CD14-positive monocyte (primary cell): ENCODE measurements at regions not wholly inside any gene's neighbourhood (a gene's known extent, or its start where the extent isn't known, plus 50 kb on each side); places are given as distances from the start of the nearest gene placed in this dataset.

ENCODE experiments used
- DNase-seq, 3 donors: peaks; one replicate each; pipeline ENCODE4 v3.0.0-alpha.2; 2011 to 2022
- H2AFZ ChIP-seq: 2 replicates; pipeline ENCODE4 v1.6.0; 2012; ENCODE audit warnings: mild to moderate bottlenecking, low read depth, low read length, inconsistent platforms; ENCODE audit not compliant: insufficient read depth, poor library complexity, severe bottlenecking
- H3K27ac ChIP-seq, 2 donors: 1 replicate in 1 of 2; 2 replicates in 1 of 2; pipeline ENCODE4 v1.5.1; 2012 to 2013; ENCODE audit warnings: low read length in 2 of 2, control low read depth in 1 of 2, inconsistent platforms in 1 of 2, low read depth in 1 of 2, mild to moderate bottlenecking in 1 of 2
- H3K27me3 ChIP-seq, 2 donors: one replicate each; pipeline versions ENCODE4 v1.6.0 to v1.6.1; 2011 to 2013; ENCODE audit warnings: low read length in 2 of 2; ENCODE audit not compliant: control insufficient read depth in 2 of 2, insufficient read depth in 2 of 2
- H3K36me3 ChIP-seq, 2 donors: replicated peaks in 1 of 2; 1 replicate in 1 of 2; 2 replicates in 1 of 2; pipeline versions ENCODE4 v1.5.1 to v1.6.1; 2012 to 2013; ENCODE audit warnings: low read length in 2 of 2, control low read depth in 1 of 2, inconsistent platforms in 1 of 2, mild to moderate bottlenecking in 1 of 2; ENCODE audit not compliant: insufficient read depth in 2 of 2, control insufficient read depth in 1 of 2
- H3K4me1 ChIP-seq, 2 donors: 1 replicate in 1 of 2; 2 replicates in 1 of 2; pipeline versions ENCODE4 v1.5.1 to v1.6.1; 2012 to 2013; ENCODE audit warnings: low read length in 2 of 2, control low read depth in 1 of 2, inconsistent platforms in 1 of 2, mild to moderate bottlenecking in 1 of 2, moderate library complexity in 1 of 2; ENCODE audit not compliant: insufficient read depth in 2 of 2, control insufficient read depth in 1 of 2
- H3K4me2 ChIP-seq: replicated peaks from 2 replicates; pipeline ENCODE3; 2012; ENCODE audit warnings: low read length, moderate library complexity, mild to moderate bottlenecking; ENCODE audit not compliant: poor library complexity, severe bottlenecking; ENCODE audit errors: extremely low read depth
- H3K4me3 ChIP-seq, 3 experiments: fragments of 200-600 bp in 1 of 3; sonication (generic) in 1 of 3; replicated peaks in 1 of 3; 1 replicate in 2 of 3; 2 replicates in 1 of 3; pipeline ENCODE4 v1.5.1; 2011 to 2013; ENCODE audit warnings: low read length in 3 of 3, mild to moderate bottlenecking in 3 of 3, control low read depth in 2 of 3, low read depth in 2 of 3, inconsistent platforms in 1 of 3, moderate library complexity in 1 of 3
- H3K79me2 ChIP-seq: 2 replicates; pipeline ENCODE4 v1.6.0; 2012; ENCODE audit warnings: mild to moderate bottlenecking, control low read depth, inconsistent platforms, low read length, moderate library complexity; ENCODE audit not compliant: insufficient read depth
- H3K9ac ChIP-seq: 2 replicates; pipeline ENCODE4 v1.6.0; 2017; ENCODE audit warnings: low read length, mild to moderate bottlenecking; ENCODE audit not compliant: insufficient read depth, poor library complexity, severe bottlenecking
- H3K9me3 ChIP-seq, 2 donors: replicated peaks in 1 of 2; 1 replicate in 1 of 2; 2 replicates in 1 of 2; pipeline versions ENCODE4 v1.5.1 to v1.6.1; 2012 to 2013; ENCODE audit warnings: low read length in 2 of 2, control low read depth in 1 of 2; ENCODE audit not compliant: control insufficient read depth in 1 of 2, insufficient read depth in 1 of 2
- H4K20me1 ChIP-seq: 2 replicates; pipeline ENCODE4 v1.6.0; 2012; ENCODE audit warnings: mild to moderate bottlenecking, low read length, control low read depth, moderate library complexity; ENCODE audit not compliant: insufficient read depth
- H3K27ac Mint-ChIP-seq, 7 donors: one replicate each; pipeline ENCODE4 v1.8.0; 2020; ENCODE audit warnings: mild to moderate bottlenecking in 7 of 7, mixed read lengths in 7 of 7, moderate library complexity in 6 of 7, inconsistent platforms in 2 of 7
- H3K27me3 Mint-ChIP-seq, 3 donors: one replicate each; pipeline ENCODE4 v1.8.0; 2021 to 2022; ENCODE audit warnings: low read depth in 3 of 3, mild to moderate bottlenecking in 3 of 3, mixed read lengths in 3 of 3, moderate library complexity in 3 of 3, inconsistent platforms in 1 of 3
- H3K36me3 Mint-ChIP-seq, 2 donors: one replicate each; pipeline ENCODE4 v1.8.0; 2020; ENCODE audit warnings: mixed read lengths in 2 of 2, inconsistent platforms in 1 of 2, mild to moderate bottlenecking in 1 of 2
- H3K4me1 Mint-ChIP-seq: one replicate; pipeline ENCODE4 v1.8.0; 2020; ENCODE audit warnings: mild to moderate bottlenecking, mixed read lengths
- H3K4me3 Mint-ChIP-seq, 2 donors: one replicate each; pipeline ENCODE4 v1.8.0; 2020; ENCODE audit warnings: mild to moderate bottlenecking in 2 of 2, mixed read lengths in 2 of 2, moderate library complexity in 1 of 2
- H3K9me3 Mint-ChIP-seq, 7 donors: one replicate each; pipeline ENCODE4 v1.8.0; 2020 to 2022; ENCODE audit warnings: mixed read lengths in 7 of 7, mild to moderate bottlenecking in 6 of 7, moderate library complexity in 6 of 7, inconsistent platforms in 2 of 7
- CTCF ChIP-seq: fragments of 200-600 bp; IDR thresholded peaks from one replicate; pipeline ENCODE4 v1.8.0; 2022; ENCODE audit warnings: antibody characterized with exemption, mild to moderate bottlenecking
- WGBS: methylation state at CpG from one replicate; pipeline ENCODE4 v1.1.5; 2013; ENCODE audit warnings: missing lambda C conversion rate; ENCODE audit not compliant: insufficient coverage; 5-methylcytosine and 5-hydroxymethylcytosine counted together
- intact Hi-C, 2 donors: fragments of 100-400 bp; cut with micrococcal nuclease; formaldehyde crosslinking; loops; one replicate each; pipeline versions ENCODE4 v1.15.0 to v1.15.1; 2023

DNA sequence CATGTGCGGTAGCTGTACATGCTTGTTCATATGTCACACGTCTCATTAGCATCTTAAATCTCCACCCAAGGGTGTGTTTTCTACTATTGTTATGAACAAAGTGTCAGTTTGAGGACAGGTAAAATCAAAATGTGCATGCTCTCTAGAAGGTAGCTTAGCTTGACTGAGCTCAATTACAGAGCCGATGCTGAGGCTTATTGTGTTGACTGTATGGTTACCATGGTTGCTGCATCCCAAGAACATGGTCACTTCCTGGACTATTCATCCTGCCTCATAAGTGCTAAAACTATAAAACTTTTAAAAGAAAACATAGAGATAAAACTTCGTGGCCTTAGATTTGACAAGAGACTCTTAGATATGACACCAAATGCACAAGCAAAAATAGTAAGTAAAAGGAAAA is 426.1 kb upstream of the CTNND2 start:
- DNase-seq = no peak
- intact Hi-C loops = no loop called here
- no peaks in the 10 kb centered on the region for H3K79me2 ChIP-seq
- TF ChIP-seq CTCF = no peak
- Mint-ChIP-seq H3K27me3 (no peaks in the 10 kb centered on the region), H3K36me3 (no peaks in the 10 kb centered on the region), H3K9me3 (peaks cover 4 to 12% (median 8%) of the 10 kb centered on the region in 7 donors), H3K4me1 (no peaks in the 10 kb centered on the region), H3K4me3 (no peak overlapping the region), H3K27ac (no peak overlapping the region)
- H3K4me2 ChIP-seq = no peak overlapping the region
- no peak overlapping the region for H3K27ac ChIP-seq
- H3K4me3 ChIP-seq = no peak overlapping the region
- H3K9ac ChIP-seq = no peak overlapping the region
- no peak overlapping the region for H2AFZ ChIP-seq
- H4K20me1 ChIP-seq = no peaks in the 10 kb centered on the region
- WGBS = no CpG with 5 or more reads among the region's 4 CpGs
- H3K27me3 ChIP-seq = no peaks in the 10 kb centered on the region
- no peaks in the 10 kb centered on the region for H3K4me1 ChIP-seq
- H3K36me3 ChIP-seq = no peaks in the 10 kb centered on the region
- peaks cover 6 to 7% of the 10 kb centered on the region in 2 donors for H3K9me3 ChIP-seq

- no peak for TF ChIP-seq CTCF
- Mint-ChIP-seq H3K4me3 (no peak overlapping the region), H3K4me1 (no peaks in the 10 kb centered on the region), H3K27ac (no peak overlapping the region), H3K27me3 (peaks cover 0 to 2% (median 1%) of the 10 kb centered on the region in 3 donors), H3K9me3 (peaks cover 3 to 8% (median 5%) of the 10 kb centered on the region in 7 donors), H3K36me3 (no peaks in the 10 kb centered on the region)
- H3K36me3 ChIP-seq = no peaks in the 10 kb centered on the region
- no peaks in the 10 kb centered on the region for H3K4me1 ChIP-seq
- H3K9me3 ChIP-seq = peaks cover 6 to 9% of the 10 kb centered on the region in 2 donors
- WGBS = 68% methylated on average over 3 of the region's 7 CpGs
- no peak overlapping the region for H3K27ac ChIP-seq
- no peaks in the 10 kb centered on the region for H3K79me2 ChIP-seq
- no peak overlapping the region for H3K4me3 ChIP-seq
- intact Hi-C loops = no loop called here
- H2AFZ ChIP-seq = no peak overlapping the region
- H3K9ac ChIP-seq = no peak overlapping the region
- H4K20me1 ChIP-seq = no peaks in the 10 kb centered on the region
- H3K27me3 ChIP-seq = no peaks in the 10 kb centered on the region
- no peak for DNase-seq
- no peak overlapping the region for H3K4me2 ChIP-seq
These were observed 419.5 kb upstream of the CTNND2 start for GRCh38 chr5:12323637-12324229.
